GM19238 (cell line): ENCODE measurements at regions not wholly inside any gene's neighbourhood (a gene's known extent, or its start where the extent isn't known, plus 50 kb on each side); places are given as distances from the start of the nearest gene placed in this dataset.

ENCODE experiments used
- DNase-seq: peaks from one replicate; pipeline ENCODE4 v3.0.0; 2011; ENCODE audit warnings: low spot score; ENCODE audit not compliant: insufficient read length

- no peak for DNase-seq
Observed at GRCh38 chr16:55041540-55042234, 111.0 kb downstream of the IRX5 start.

- no peak for DNase-seq
Observed at GRCh38 chr16:55042556-55043432, 112.1 kb downstream of the IRX5 start.

- no peak for DNase-seq
Observed at GRCh38 chr16:55043499-55043898, 112.8 kb downstream of the IRX5 start.

DNA sequence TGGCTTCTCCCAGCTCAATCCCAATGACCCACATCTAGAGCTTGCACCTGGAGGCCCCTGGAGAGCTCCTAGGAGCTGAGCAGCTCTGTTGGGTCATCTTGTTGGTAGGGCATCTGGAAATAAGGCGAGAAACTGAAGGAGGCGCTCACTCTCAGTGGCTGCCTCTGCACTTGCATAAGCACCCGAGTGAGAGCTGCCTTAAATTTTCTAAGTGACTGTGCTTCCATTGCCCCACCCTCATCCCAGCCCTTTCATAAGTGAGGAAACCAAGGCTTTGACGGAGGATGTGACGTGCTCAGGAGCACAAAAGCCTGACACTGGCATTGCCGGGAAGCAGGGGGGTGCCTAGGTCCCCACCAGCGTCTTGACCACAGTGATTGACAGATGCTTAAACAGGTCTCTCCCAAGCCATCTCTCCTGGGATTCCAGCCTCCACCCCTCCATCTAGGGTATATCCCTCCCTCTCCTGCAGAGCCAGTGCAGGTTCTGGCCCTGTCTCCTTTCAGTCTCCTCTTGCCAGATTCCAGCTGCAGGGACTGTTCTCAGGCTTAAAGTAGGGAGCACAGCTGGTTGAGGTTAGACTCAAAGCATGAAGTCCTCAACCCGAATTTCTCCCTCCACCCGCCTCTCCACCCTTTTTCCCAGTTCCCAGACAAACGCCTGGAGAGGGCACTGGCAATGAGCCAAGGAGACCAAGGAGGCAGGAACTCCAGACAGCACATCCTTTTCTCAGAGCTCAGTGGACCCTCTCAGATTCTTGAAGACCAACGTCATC lies 113.7 kb downstream of the IRX5 start:
- DNase-seq: no peak

GRCh38 chr16:55045329-55045728 lies 114.7 kb downstream of the IRX5 start:
- no peak for DNase-seq

DNA sequence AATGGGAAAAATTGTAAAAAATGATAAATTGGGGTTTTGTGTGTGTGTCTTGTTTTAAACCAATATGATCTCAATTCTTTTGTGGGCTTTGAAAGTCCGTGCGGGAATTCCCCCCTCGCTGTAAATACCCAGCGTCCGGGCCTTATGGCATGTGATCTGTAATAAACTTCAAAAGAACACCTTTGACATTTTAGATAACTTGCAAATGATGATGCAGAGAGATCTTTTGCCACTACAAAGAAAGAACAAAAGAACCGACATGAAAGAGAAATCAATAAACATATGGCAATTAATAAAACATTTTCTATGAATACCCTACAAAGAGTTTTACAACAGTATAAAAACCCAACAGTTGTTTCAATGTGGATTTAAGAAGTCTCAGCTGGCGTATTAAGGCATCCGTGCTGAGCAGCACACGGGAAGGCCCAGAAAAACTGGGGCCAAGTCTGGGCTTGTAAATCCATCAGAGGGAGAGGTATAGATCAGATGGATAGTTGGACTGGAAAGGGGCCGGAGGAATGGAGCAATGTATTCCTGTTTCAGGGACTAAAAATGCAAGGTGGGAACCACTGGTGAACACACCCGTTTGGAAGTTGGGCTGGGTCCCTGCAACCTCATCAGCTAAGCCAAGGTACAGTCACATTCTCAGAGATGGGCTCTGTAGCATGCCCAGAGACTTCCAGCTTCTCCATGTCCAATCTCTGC lies 115.2 kb downstream of the IRX5 start:
- DNase-seq: no peak

GRCh38 chr16:55046513-55046912 lies 115.8 kb downstream of the IRX5 start:
- DNase-seq: no peak

DNA sequence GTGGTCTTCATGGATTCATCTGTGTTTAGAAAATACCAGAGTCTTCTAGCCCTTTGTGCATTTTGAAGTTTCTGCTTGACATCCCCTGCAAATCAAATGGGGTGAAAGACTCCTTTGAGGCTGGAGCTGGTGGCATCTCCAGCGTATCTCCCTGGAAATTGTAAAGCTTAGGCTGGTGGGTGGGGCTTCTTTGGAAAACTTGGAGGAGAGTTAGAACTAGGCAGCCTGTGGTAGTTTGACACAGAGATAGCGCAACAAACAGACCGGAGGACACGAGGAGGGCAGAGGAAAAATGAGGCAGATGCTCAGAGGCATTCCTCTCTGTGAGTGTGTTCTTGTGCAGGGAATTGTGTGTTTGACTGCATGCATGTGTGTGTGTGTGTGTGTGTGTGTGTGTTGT lies 116.3 kb downstream of the IRX5 start:
- DNase-seq: no peak

GRCh38 chr16:55047331-55047730 lies 116.7 kb downstream of the IRX5 start:
- DNase-seq: no peak

DNA sequence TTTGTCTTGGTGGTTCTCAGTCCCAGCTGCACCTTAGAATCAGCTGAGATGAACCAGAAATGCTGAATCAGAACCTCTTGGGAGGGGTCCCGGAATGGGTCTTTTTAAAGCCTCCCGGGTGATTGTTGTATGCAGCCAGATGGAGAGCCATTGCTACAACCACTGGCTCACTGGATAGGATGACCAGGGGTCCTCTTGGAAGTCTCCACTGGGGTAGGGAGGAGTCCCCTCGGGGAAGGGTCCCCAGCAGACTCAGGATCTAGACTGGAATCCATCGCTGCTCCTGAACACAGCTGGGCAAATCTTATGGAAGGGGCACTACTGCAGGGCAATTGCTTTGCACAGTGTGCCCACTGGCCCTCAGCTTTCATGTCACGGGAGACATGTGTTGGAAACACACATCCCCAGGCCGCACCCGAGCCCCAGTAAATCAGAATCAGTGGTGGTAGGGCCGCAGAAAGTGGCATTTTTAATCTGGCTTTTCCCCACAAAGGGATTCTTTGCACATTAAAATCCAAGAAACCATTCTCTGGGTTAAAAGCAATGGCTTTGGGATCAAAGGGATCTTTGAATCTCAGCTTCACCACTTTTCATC lies 117.3 kb downstream of the IRX5 start:
- DNase-seq: no peak

GRCh38 chr16:55048745-55049144 lies 118.1 kb downstream of the IRX5 start:
- no peak for DNase-seq

DNA sequence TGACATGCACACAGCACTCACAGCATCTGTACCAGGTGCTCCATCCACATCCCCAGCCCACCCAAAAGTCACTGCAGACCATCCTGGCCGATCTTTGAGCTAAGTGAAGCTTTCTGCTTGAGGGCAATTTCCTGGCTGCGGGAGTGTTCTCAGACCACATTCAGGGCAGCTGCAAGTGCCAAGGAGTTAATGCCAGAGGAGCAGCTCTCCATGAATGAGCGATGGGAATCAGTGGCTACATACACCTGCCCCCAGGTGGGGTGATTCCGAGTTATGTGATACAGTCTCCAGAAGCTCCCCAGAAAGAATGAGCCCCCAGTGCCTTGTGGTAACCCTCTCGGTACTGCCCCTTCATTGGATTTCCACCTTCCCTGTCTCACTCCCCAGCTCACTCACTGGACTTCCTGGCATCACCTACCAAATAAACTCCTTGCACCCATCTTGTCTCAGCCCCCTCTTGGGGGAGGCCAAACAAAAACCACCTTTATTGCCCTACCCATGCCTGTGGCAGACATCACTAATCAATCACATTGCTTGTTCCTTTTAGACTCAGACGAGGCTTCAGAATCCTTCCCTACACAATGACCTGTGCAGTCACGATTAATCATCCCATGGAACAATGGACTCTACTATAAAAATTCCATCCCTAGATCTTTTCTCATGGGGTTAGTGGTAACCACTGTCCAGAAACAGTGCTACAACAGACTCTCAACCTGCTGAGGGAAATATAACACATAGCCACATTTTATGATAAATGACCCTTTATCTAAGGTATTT lies 121.1 kb downstream of the IRX5 start:
- no peak for DNase-seq

DNA sequence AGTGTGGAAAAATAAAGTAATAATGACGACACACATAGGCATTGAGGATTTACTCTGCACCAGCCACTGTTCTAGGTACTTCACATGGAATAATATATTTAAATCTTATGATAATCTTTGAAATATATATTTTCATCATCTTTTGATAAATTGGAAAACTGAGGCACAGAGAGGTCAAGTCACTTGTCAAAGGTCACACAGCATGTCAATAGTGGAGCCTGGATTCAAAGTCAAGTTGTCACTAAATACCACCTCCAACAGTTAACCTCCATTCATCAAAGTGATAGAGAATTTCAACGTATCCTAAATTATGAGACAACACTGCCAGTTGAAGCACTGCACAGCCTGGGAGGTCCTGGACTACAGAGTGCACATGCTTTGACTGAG lies 121.7 kb downstream of the IRX5 start:
- no peak for DNase-seq

DNA sequence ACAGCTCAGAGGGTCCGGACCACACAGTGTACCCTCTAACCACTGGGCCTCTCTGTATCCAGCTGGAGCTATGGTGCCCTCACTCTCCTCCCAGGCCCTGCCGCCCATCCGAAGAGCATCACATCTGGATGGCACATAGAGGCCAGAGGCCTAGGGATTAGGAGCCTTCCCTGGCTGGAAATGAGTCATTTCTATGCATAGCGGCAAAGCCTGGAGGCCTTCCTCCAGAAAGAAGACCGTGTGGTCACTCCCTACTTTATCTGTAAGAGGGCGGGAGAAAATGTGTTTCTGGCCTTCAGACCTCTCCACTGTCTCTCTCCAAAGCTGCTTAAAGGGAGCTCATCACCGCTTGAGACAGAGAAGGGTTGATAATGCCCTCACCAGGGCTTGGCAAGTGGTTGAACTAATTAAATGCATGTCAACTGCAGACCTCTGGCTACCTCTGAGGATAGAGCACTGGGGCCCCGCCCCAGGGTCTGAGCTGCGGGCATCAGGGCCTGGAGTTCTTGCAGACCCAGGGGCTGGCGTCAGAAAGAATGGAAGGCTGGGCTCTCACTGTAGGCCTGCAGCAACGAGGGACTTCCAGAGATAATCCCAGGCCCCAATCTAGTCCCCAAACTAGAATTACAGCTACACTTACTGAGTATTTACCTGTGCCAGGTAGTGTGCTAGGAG lies 122.2 kb downstream of the IRX5 start:
- no peak for DNase-seq

DNA sequence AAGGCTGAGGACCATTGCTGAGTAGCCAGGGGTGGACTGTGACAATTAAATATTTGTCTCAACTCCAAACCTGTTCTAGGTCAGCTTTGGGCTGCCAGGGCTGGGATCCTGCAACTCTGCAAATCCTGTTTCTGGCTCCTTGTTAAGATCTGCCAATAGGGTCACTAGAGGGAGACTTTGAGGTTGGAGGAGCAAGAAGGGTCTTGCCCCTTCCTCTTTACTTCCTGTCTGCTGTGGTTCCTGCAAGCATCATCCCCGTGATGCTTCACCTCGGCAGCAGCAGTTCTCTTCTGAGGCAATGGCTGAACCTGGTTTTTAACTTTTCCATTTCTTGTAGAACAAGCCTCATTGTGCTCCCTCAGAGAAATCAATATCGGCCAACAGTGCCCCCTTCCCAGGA lies 124.6 kb downstream of the IRX5 start:
- no peak for DNase-seq

DNA sequence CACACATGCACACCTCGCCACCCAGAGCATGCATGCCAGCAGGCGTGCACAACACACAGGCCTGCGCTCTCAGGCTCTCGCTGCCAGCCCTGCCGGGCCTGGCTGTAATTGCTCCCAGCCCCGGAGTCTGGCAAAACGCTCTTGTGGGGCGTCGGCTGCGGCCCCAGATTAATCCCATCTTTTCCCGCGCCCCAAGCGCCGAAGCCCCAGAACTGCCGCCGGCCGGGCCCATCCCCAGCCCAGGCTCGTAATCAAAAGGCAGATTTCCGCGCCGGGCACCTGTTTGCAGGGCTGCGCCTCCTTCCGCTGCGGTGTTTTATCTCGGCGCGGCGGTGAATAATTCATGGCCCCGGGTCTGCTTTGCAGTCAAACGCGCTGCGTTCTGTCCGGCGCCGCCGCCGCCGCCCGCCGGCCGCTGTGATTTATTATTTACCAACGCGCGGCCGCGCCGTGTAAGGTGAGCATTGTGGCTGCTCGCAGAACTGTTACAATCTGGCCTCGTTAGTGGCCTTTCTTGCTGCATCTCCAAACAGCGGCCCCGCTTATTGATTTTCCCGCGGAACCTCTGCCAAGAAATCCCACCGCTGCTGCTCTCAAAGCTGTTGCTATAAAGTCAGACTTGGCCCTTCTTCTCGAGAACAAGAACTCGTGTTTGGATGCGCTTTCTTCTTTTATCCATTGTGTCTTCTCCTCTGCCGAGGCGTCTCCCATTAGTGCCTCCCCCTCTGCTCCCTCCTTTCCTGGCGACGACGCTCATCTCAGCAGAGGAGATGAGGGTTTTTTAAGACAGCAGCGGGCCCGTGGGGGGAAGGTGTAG lies 126.1 kb downstream of the IRX5 start:
- DNase-seq: no peak

DNA sequence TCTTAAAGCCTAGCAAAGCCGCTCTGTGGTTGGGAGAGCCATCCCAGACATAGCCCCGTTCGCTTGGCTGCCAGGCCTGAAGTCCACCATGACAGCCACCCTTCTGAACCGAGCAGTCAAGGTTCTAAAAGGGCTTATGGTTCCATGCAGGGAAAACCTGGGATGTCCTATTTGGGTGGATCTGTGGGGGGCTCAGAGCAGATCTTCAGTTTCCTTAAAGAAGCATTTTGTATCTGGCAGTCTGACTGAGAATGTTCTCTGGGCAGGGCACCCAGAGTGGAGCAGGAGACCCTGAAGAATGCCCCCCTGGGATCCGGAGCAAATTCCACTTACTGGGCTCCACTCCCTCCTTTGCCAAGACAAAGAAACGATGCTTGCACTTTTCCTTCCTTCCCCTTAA lies 127.2 kb downstream of the IRX5 start:
- DNase-seq: no peak

DNA sequence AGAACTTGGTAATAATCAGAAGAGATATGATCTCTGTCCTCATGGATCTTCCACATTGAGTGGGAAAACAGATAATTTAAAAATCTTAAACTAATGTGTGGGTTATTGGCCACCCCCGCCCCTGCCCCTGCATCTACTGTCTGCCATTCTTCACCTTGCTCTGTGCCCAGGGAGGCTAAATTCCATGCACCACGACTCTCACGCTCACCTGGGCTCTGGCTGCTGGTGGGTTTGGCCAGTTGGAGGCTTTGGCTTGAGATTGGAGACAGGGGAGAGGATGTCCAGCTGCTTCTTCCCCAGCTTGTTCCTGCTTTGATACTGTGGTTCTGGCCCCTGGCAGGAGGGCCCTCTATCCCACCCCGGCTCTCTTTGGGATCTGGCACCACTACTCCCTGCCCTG lies 127.9 kb downstream of the IRX5 start:
- DNase-seq: no peak

- no peak for DNase-seq
Observed at GRCh38 chr16:55059146-55059545, 128.5 kb downstream of the IRX5 start.
